ENCODE measurements at regions not wholly inside any gene's neighbourhood (a gene's known extent, or its start where the extent isn't known, plus 50 kb on each side); places are given as distances from the start of the nearest gene placed in this dataset. TPM values are rescaled to one million over a fixed set of nuclear protein-coding genes. Genes with fewer than 3 reads are reported as not detected.

Small RNAs in the stretch of these regions (small RNA-seq; reads per million reads assigned to genes)
- gene AC021506.2, result not detected

All from urinary bladder (tissue), 1 donor.